ENCODE measurements at regions not wholly inside any gene's neighbourhood (a gene's known extent, or its start where the extent isn't known, plus 50 kb on each side); places are given as distances from the start of the nearest gene placed in this dataset.

DNA sequence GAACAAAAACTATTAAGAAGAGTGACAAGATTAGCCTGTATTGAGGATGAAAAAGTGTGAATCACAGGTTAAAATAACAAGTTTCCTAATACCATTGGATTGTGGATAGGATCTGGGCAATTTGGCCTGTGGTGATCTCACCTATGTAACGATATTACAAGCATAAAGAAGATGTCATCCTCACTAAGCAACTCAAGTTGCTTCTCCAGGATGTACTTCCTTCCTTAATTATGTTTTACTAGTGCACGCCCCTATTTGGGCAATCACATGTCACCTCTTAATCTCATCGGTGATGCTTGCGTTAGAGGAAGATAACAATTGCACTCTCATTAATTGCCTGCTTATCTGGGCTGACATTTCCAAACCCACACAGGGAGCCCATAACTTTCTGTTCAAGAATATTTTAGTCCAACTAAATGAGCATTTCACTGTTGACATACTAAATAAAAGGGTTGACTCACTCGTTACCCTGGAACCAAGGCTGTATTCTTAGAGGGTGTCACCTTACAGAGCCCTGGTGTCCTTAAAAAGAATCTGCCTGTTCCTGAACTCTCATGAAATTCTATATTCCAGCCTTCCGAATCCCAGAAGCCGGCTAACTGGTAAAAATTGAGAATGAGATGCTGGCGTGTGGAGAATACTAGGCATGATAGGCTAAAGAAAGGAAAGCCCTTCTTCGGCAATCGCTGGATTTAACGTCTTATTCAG is 88.2 kb upstream of the ATXN1 start:
- TF ChIP-seq, protein P1, sequence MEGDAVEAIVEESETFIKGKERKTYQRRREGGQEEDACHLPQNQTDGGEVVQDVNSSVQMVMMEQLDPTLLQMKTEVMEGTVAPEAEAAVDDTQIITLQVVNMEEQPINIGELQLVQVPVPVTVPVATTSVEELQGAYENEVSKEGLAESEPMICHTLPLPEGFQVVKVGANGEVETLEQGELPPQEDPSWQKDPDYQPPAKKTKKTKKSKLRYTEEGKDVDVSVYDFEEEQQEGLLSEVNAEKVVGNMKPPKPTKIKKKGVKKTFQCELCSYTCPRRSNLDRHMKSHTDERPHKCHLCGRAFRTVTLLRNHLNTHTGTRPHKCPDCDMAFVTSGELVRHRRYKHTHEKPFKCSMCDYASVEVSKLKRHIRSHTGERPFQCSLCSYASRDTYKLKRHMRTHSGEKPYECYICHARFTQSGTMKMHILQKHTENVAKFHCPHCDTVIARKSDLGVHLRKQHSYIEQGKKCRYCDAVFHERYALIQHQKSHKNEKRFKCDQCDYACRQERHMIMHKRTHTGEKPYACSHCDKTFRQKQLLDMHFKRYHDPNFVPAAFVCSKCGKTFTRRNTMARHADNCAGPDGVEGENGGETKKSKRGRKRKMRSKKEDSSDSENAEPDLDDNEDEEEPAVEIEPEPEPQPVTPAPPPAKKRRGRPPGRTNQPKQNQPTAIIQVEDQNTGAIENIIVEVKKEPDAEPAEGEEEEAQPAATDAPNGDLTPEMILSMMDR (IDR thresholded peaks at IDR 0.05): no peak
- TF ChIP-seq POLR2A (IDR thresholded peaks at IDR 0.05): no peak
